Smooth muscle cell (in vitro differentiated cells): ENCODE measurements at regions not wholly inside any gene's neighbourhood (a gene's known extent, or its start where the extent isn't known, plus 50 kb on each side); places are given as distances from the start of the nearest gene placed in this dataset.

Source experiments
- DNase-seq: peaks from one replicate; lab custom pipeline; 2025; ENCODE audit not compliant: unreplicated experiment; lab: John Stamatoyannopoulos, UW
- H2AFZ ChIP-seq: fragments of 200-600 bp; sonication (generic); 2 replicates; pipeline ENCODE4 v1.6.0; 2016; ENCODE audit warnings: antibody characterized with exemption, low read depth, mild to moderate bottlenecking
- H3F3A ChIP-seq: fragments of 200-600 bp; sonication (generic); 2 replicates; pipeline ENCODE4 v1.6.0; 2017; ENCODE audit warnings: antibody characterized with exemption, low read depth
- H3K27ac ChIP-seq: fragments of 200-600 bp; sonication (generic); 2 replicates; pipeline ENCODE4 v1.5.1; 2016; ENCODE audit warnings: low read depth, mild to moderate bottlenecking
- H3K27me3 ChIP-seq: fragments of 200-600 bp; sonication (generic); 2 replicates; pipeline ENCODE4 v1.6.1; 2016; ENCODE audit warnings: low read depth, mild to moderate bottlenecking
- H3K36me3 ChIP-seq: fragments of 200-600 bp; sonication (generic); 2 replicates; pipeline ENCODE4 v1.5.1; 2016; ENCODE audit warnings: low read depth
- H3K4me1 ChIP-seq: fragments of 200-600 bp; sonication (generic); 2 replicates; pipeline ENCODE4 v1.5.1; 2016; ENCODE audit warnings: low read depth
- H3K4me2 ChIP-seq: fragments of 200-600 bp; sonication (generic); 2 replicates; pipeline ENCODE4 v1.6.0; 2016; ENCODE audit warnings: mild to moderate bottlenecking
- H3K4me3 ChIP-seq: fragments of 200-600 bp; sonication (generic); 2 replicates; pipeline ENCODE4 v1.5.1; 2016; ENCODE audit warnings: mild to moderate bottlenecking
- H3K79me2 ChIP-seq: fragments of 200-600 bp; sonication (generic); 2 replicates; pipeline ENCODE4 v1.6.0; 2016; ENCODE audit warnings: low read depth, mild to moderate bottlenecking
- H3K9ac ChIP-seq: fragments of 200-600 bp; sonication (generic); 2 replicates; pipeline ENCODE4 v1.6.0; 2016; ENCODE audit warnings: low read depth
- H3K9me3 ChIP-seq: fragments of 200-600 bp; sonication (generic); replicated peaks from 2 replicates; pipeline ENCODE4 v1.5.1; 2016; ENCODE audit warnings: low read depth
- H4K20me1 ChIP-seq: fragments of 200-600 bp; sonication (generic); 2 replicates; pipeline ENCODE4 v1.6.0; 2016; ENCODE audit warnings: low read depth
- CTCF ChIP-seq: fragments of 200-600 bp; sonication (generic); IDR thresholded peaks from 2 replicates; pipeline ENCODE4 v1.5.1; 2017; ENCODE audit warnings: borderline replicate concordance, mild to moderate bottlenecking, antibody characterized with exemption; ENCODE audit not compliant: insufficient read depth, poor library complexity, severe bottlenecking
- WGBS: methylation state at CpG from one replicate; pipeline ENCODE4 v1.1.7; 2016; ENCODE audit warnings: low lambda C conversion rate; 5-methylcytosine and 5-hydroxymethylcytosine counted together

- Histone ChIP-seq H3K27ac (no peak overlapping the region), H3K4me3 (no peak overlapping the region), H3K9me3 (no peaks in the 10 kb centered on the region), H3F3A (no peaks in the 10 kb centered on the region), H3K79me2 (no peaks in the 10 kb centered on the region), H3K4me1 (no peaks in the 10 kb centered on the region), H3K9ac (no peak overlapping the region), H2AFZ (no peak overlapping the region), H4K20me1 (no peaks in the 10 kb centered on the region), H3K36me3 (no peaks in the 10 kb centered on the region), H3K4me2 (no peak overlapping the region), H3K27me3 (no peaks in the 10 kb centered on the region)
- TF ChIP-seq CTCF, result no peak
- WGBS, result 90% methylated on average over 2 of the region's 2 CpGs
- no peak for DNase-seq
Observed at GRCh38 chr16:64791756-64792155, 330.1 kb downstream of the CDH11 start.

GRCh38 chr16:64784635-64785034 lies 337.2 kb downstream of the CDH11 start:
- H3K27ac ChIP-seq, result no peak overlapping the region
- no peaks in the 10 kb centered on the region for H3K27me3 ChIP-seq
- H3K4me1 ChIP-seq, result no peaks in the 10 kb centered on the region
- no peaks in the 10 kb centered on the region for H3K79me2 ChIP-seq
- no peak overlapping the region for H2AFZ ChIP-seq
- no peaks in the 10 kb centered on the region for H3K36me3 ChIP-seq
- H4K20me1 ChIP-seq, result no peaks in the 10 kb centered on the region
- H3K9ac ChIP-seq, result no peak overlapping the region
- no peak overlapping the region for H3K4me3 ChIP-seq
- H3K4me2 ChIP-seq, result no peak overlapping the region
- no peak for TF ChIP-seq CTCF
- WGBS, result 96% methylated on average over 2 of the region's 2 CpGs
- no peaks in the 10 kb centered on the region for H3F3A ChIP-seq
- H3K9me3 ChIP-seq, result no peaks in the 10 kb centered on the region
- no peak for DNase-seq

- H3K27me3 ChIP-seq, result no peaks in the 10 kb centered on the region
- H3K36me3 ChIP-seq, result no peaks in the 10 kb centered on the region
- no peaks in the 10 kb centered on the region for H3K79me2 ChIP-seq
- no peak overlapping the region for H3K4me3 ChIP-seq
- H3K9me3 ChIP-seq, result no peaks in the 10 kb centered on the region
- WGBS, result 95% methylated on average over 2 of the region's 2 CpGs
- no peak for TF ChIP-seq CTCF
- no peak overlapping the region for H2AFZ ChIP-seq
- H3K4me2 ChIP-seq, result no peak overlapping the region
- no peaks in the 10 kb centered on the region for H3K4me1 ChIP-seq
- DNase-seq, result no peak
- no peaks in the 10 kb centered on the region for H3F3A ChIP-seq
- H3K27ac ChIP-seq, result no peak overlapping the region
- H3K9ac ChIP-seq, result no peak overlapping the region
- H4K20me1 ChIP-seq, result no peaks in the 10 kb centered on the region
Observed at GRCh38 chr16:64782484-64782883, 339.4 kb downstream of the CDH11 start.

- no peak overlapping the region for H3K27ac ChIP-seq
- no peaks in the 10 kb centered on the region for H4K20me1 ChIP-seq
- no peaks in the 10 kb centered on the region for H3F3A ChIP-seq
- no peak overlapping the region for H3K9ac ChIP-seq
- WGBS, result 54% methylated on average over 3 of the region's 3 CpGs
- no peaks in the 10 kb centered on the region for H3K4me1 ChIP-seq
- no peak overlapping the region for H3K4me2 ChIP-seq
- H2AFZ ChIP-seq, result no peak overlapping the region
- no peaks in the 10 kb centered on the region for H3K9me3 ChIP-seq
- no peaks in the 10 kb centered on the region for H3K79me2 ChIP-seq
- no peak overlapping the region for H3K4me3 ChIP-seq
- H3K36me3 ChIP-seq, result no peaks in the 10 kb centered on the region
- no peak for DNase-seq
- no peak for TF ChIP-seq CTCF
- no peaks in the 10 kb centered on the region for H3K27me3 ChIP-seq
Observed at GRCh38 chr16:64780445-64780844, 341.4 kb downstream of the CDH11 start.
